ENCODE measurements at regions not wholly inside any gene's neighbourhood (a gene's known extent, or its start where the extent isn't known, plus 50 kb on each side); places are given as distances from the start of the nearest gene placed in this dataset.
"Not testable (repeated sequence)": the region's sequence is repeated elsewhere in the genome, so short reads cannot be mapped to it uniquely, and the experiment has no call there.

- no peaks in the 10 kb centered on the region for H3K27me3 Mint-ChIP-seq
Observed at GRCh38 chr1:194076646-194077045, 890.2 kb upstream of the B3GALT2 start.

GRCh38 chr1:194073833-194074232 lies 887.4 kb upstream of the B3GALT2 start:
- no peaks in the 10 kb centered on the region for H3K9me3 Mint-ChIP-seq (ENCODE audit: low read depth)
- no peaks in the 10 kb centered on the region for H3K4me1 Mint-ChIP-seq (ENCODE audit: low read depth)
- H3K27ac Mint-ChIP-seq, result no peak overlapping the region
- H3K27me3 Mint-ChIP-seq, result no peaks in the 10 kb centered on the region
- peaks cover 7% of the 10 kb centered on the region for H3K36me3 Mint-ChIP-seq
- no peak overlapping the region for H3K4me3 Mint-ChIP-seq

More at GRCh38 chr1:194076646-194077045, 890.2 kb upstream of the B3GALT2 start:
- no peaks in the 10 kb centered on the region for H3K4me1 Mint-ChIP-seq (ENCODE audit: low read depth)
- H3K27ac Mint-ChIP-seq, result no peak overlapping the region
- H3K36me3 Mint-ChIP-seq, result peaks cover 7% of the 10 kb centered on the region
- no peaks in the 10 kb centered on the region for H3K9me3 Mint-ChIP-seq (ENCODE audit: low read depth)
- no peak overlapping the region for H3K4me3 Mint-ChIP-seq

- Mint-ChIP-seq H3K27me3 (no peaks in the 10 kb centered on the region), H3K4me1 (ENCODE audit: low read depth) (no peaks in the 10 kb centered on the region), H3K4me3 (no peak overlapping the region), H3K27ac (no peak overlapping the region), H3K36me3 (peaks cover 7% of the 10 kb centered on the region), H3K9me3 (ENCODE audit: low read depth) (no peaks in the 10 kb centered on the region)
Observed at GRCh38 chr1:194071205-194071604, 884.8 kb upstream of the B3GALT2 start.

GRCh38 chr1:194069831-194070218 lies 883.4 kb upstream of the B3GALT2 start:
- peaks cover 7% of the 10 kb centered on the region for H3K36me3 Mint-ChIP-seq
- H3K4me3 Mint-ChIP-seq, result no peak overlapping the region
- H3K9me3 Mint-ChIP-seq (ENCODE audit: low read depth), result no peaks in the 10 kb centered on the region
- H3K27me3 Mint-ChIP-seq, result no peaks in the 10 kb centered on the region
- H3K4me1 Mint-ChIP-seq (ENCODE audit: low read depth), result no peaks in the 10 kb centered on the region
- H3K27ac Mint-ChIP-seq, result no peak overlapping the region

- H3K9me3 Mint-ChIP-seq (ENCODE audit: low read depth), result no peaks in the 10 kb centered on the region
- H3K27ac Mint-ChIP-seq, result no peak overlapping the region
- no peak overlapping the region for H3K4me3 Mint-ChIP-seq
- H3K27me3 Mint-ChIP-seq, result no peaks in the 10 kb centered on the region
- H3K36me3 Mint-ChIP-seq, result peaks cover 7% of the 10 kb centered on the region
- H3K4me1 Mint-ChIP-seq (ENCODE audit: low read depth), result no peaks in the 10 kb centered on the region
Observed at GRCh38 chr1:194069168-194069830, 882.9 kb upstream of the B3GALT2 start.

- Mint-ChIP-seq H3K4me1 (ENCODE audit: low read depth) (no peaks in the 10 kb centered on the region), H3K36me3 (peaks cover 7% of the 10 kb centered on the region), H3K27me3 (no peaks in the 10 kb centered on the region), H3K9me3 (ENCODE audit: low read depth) (peaks cover 3% of the 10 kb centered on the region), H3K27ac (no peak overlapping the region), H3K4me3 (no peak overlapping the region)
Observed at GRCh38 chr1:194068446-194069167, 882.2 kb upstream of the B3GALT2 start.

- H3K4me1 Mint-ChIP-seq (ENCODE audit: low read depth), result no peaks in the 10 kb centered on the region
- H3K4me3 Mint-ChIP-seq, result no peak overlapping the region
- peaks cover 7% of the 10 kb centered on the region for H3K9me3 Mint-ChIP-seq (ENCODE audit: low read depth)
- H3K36me3 Mint-ChIP-seq, result peaks cover 4% of the 10 kb centered on the region
- H3K27me3 Mint-ChIP-seq, result no peaks in the 10 kb centered on the region
- H3K27ac Mint-ChIP-seq, result no peak overlapping the region
Observed at GRCh38 chr1:194067772-194068171, 881.4 kb upstream of the B3GALT2 start.

GRCh38 chr1:194062962-194063361 lies 876.5 kb upstream of the B3GALT2 start:
- peaks cover 13% of the 10 kb centered on the region for H3K36me3 Mint-ChIP-seq
- H3K9me3 Mint-ChIP-seq (ENCODE audit: low read depth), result peaks cover 17% of the 10 kb centered on the region
- H3K4me1 Mint-ChIP-seq (ENCODE audit: low read depth), result peaks cover 32% of the 10 kb centered on the region

GRCh38 chr1:194062526-194062925 lies 876.1 kb upstream of the B3GALT2 start:
- Mint-ChIP-seq H3K27ac (no peak overlapping the region), H3K9me3 (ENCODE audit: low read depth) (peaks cover 18% of the 10 kb centered on the region), H3K4me3 (no peak overlapping the region), H3K36me3 (peaks cover 13% of the 10 kb centered on the region), H3K4me1 (ENCODE audit: low read depth) (peaks cover 35% of the 10 kb centered on the region), H3K27me3 (no peaks in the 10 kb centered on the region)

More at GRCh38 chr1:194062962-194063361, 876.5 kb upstream of the B3GALT2 start:
- Mint-ChIP-seq H3K4me3 (no peak overlapping the region), H3K27me3 (no peaks in the 10 kb centered on the region), H3K27ac (no peak overlapping the region)

- Mint-ChIP-seq H3K9me3 (ENCODE audit: low read depth) (peaks cover 22% of the 10 kb centered on the region), H3K4me1 (ENCODE audit: low read depth) (peaks cover 56% of the 10 kb centered on the region), H3K27me3 (no peaks in the 10 kb centered on the region), H3K27ac (peak overlapping the region; percentile 77), H3K36me3 (peaks cover 9% of the 10 kb centered on the region), H3K4me3 (peak overlapping the region; percentile 48)
Observed at GRCh38 chr1:194060481-194060880, 874.1 kb upstream of the B3GALT2 start.

GRCh38 chr1:194058268-194058667 lies 871.9 kb upstream of the B3GALT2 start:
- Mint-ChIP-seq H3K9me3 (ENCODE audit: low read depth) (peaks cover 15% of the 10 kb centered on the region), H3K27ac (peak overlapping the region; percentile 46), H3K4me3 (peak overlapping the region; percentile 10), H3K4me1 (ENCODE audit: low read depth) (peaks cover 75% of the 10 kb centered on the region)
- not testable (repeated sequence) for H3K27me3 Mint-ChIP-seq, H3K36me3 Mint-ChIP-seq

GRCh38 chr1:194056169-194056568 lies 869.8 kb upstream of the B3GALT2 start:
- peaks cover 9% of the 10 kb centered on the region for H3K36me3 Mint-ChIP-seq
- peaks cover 15% of the 10 kb centered on the region for H3K9me3 Mint-ChIP-seq (ENCODE audit: low read depth)
- H3K27ac Mint-ChIP-seq, result peak overlapping the region; percentile 76
- peaks cover 87% of the 10 kb centered on the region for H3K4me1 Mint-ChIP-seq (ENCODE audit: low read depth)
- H3K4me3 Mint-ChIP-seq, result peak overlapping the region; percentile 53
- no peaks in the 10 kb centered on the region for H3K27me3 Mint-ChIP-seq

- peaks cover 15% of the 10 kb centered on the region for H3K9me3 Mint-ChIP-seq (ENCODE audit: low read depth)
- H3K27me3 Mint-ChIP-seq, result no peaks in the 10 kb centered on the region
- H3K36me3 Mint-ChIP-seq, result peaks cover 9% of the 10 kb centered on the region
- peaks cover 81% of the 10 kb centered on the region for H3K4me1 Mint-ChIP-seq (ENCODE audit: low read depth)
- peak overlapping the region; percentile 76 for H3K27ac Mint-ChIP-seq
- peak overlapping the region; percentile 45 for H3K4me3 Mint-ChIP-seq
Observed at GRCh38 chr1:194055536-194055935, 869.1 kb upstream of the B3GALT2 start.

- Mint-ChIP-seq H3K9me3 (ENCODE audit: low read depth) (peaks cover 4% of the 10 kb centered on the region), H3K27ac (peak overlapping the region; percentile 83), H3K4me1 (ENCODE audit: low read depth) (peaks cover 64% of the 10 kb centered on the region), H3K36me3 (no peaks in the 10 kb centered on the region), H3K4me3 (peak overlapping the region; percentile 48), H3K27me3 (no peaks in the 10 kb centered on the region)
Observed at GRCh38 chr1:194052514-194053338, 866.3 kb upstream of the B3GALT2 start.

- H3K4me3 Mint-ChIP-seq, result no peak overlapping the region
- H3K27me3 Mint-ChIP-seq, result no peaks in the 10 kb centered on the region
- no peaks in the 10 kb centered on the region for H3K36me3 Mint-ChIP-seq
- H3K4me1 Mint-ChIP-seq (ENCODE audit: low read depth), result peaks cover 38% of the 10 kb centered on the region
- H3K27ac Mint-ChIP-seq, result no peak overlapping the region
- H3K9me3 Mint-ChIP-seq (ENCODE audit: low read depth), result no peaks in the 10 kb centered on the region
Observed at GRCh38 chr1:194047921-194048320, 861.5 kb upstream of the B3GALT2 start.

All from activated naive CD8-positive, alpha-beta T cell (primary cell).